ENCODE measurements at regions not wholly inside any gene's neighbourhood (a gene's known extent, or its start where the extent isn't known, plus 50 kb on each side); places are given as distances from the start of the nearest gene placed in this dataset.

- TF ChIP-seq EZH2 (IDR thresholded peaks at IDR 0.05; ENCODE audit: low read depth) (no peak), CTCF (conservative IDR thresholded peaks at IDR 0.05) (no peak)
Measured at GRCh38 chr2:47227532-47228279, 51.4 kb upstream of the CALM2 start.

Data from PC-9 (cell line).